Superior temporal gyrus (tissue), 1 donor: ENCODE measurements at regions not wholly inside any gene's neighbourhood (a gene's known extent, or its start where the extent isn't known, plus 50 kb on each side); places are given as distances from the start of the nearest gene placed in this dataset.

ENCODE experiments used
- DNase-seq: peaks from one replicate; pipeline ENCODE4 v3.0.0-alpha.2; 2016; ENCODE audit errors: extremely low spot score

- no peak for DNase-seq
Observed at GRCh38 chr10:71144824-71145223, 67.5 kb upstream of the UNC5B start.

- DNase-seq = no peak
Observed at GRCh38 chr10:71145352-71145945, 66.9 kb upstream of the UNC5B start.

- no peak for DNase-seq
Observed at GRCh38 chr10:71150796-71151195, 61.6 kb upstream of the UNC5B start.

DNA sequence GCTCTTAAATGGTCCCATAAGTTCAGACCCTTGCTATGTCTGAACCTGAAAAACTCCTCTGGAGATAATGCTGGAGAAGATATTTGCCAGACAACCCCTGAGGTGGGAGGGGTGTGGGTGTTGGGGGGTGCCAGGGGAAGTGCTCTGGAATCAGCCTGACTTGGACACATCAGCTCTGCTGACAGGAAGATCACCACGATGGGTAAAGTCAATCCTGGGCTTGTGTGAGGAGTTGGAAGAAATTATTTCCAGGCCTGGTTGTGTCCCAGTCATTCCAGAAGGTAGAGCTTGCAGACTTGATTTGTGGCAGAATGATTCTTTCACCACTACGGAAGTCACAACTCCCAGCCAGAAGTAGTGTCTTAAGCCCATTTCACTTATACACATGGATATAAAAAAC lies 60.3 kb upstream of the UNC5B start:
- DNase-seq = no peak

- DNase-seq = no peak
Observed at GRCh38 chr10:71156436-71156835, 55.9 kb upstream of the UNC5B start.

- DNase-seq = no peak
Observed at GRCh38 chr10:71157435-71157834, 54.9 kb upstream of the UNC5B start.

DNA sequence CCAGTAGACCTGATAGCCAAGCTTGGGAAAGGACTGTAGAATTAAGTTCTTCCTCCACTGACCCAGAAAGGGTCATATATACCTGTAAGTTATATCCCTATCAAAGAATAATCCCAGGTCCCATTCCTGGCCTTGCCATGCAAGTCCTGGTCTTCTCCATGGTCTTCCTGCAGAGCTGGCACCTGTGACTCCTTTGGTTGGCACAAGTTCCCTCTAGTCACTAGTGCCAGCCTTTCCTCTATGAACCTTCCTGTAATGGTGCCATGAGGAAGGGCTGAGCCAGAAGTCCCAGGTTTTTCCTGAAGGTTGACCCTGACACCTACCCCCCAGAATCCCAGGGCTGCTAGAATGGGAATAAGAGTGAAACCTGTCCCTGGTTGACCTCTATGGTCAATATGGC lies 54.1 kb upstream of the UNC5B start:
- DNase-seq = no peak

GRCh38 chr10:71158902-71159301 lies 53.5 kb upstream of the UNC5B start:
- no peak for DNase-seq

DNA sequence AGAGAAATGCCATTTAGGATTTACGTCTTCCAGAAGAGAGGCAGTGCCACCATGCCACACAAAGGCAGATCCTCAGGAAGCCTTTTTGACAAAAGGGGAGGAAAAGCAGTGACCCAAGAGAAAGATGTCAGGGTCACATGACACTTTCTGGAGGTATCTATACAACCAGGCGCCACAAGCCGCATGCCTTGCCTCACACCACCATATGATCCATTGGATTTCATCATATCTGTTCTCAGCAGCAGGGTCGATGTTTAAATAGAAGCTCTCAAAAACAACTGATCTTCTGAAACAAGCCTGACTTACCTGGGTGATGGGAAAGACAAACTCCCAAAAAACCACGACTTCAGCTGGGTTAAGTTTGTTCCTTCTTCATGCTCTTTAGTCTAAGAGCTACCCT lies 52.5 kb upstream of the UNC5B start:
- DNase-seq = no peak

GRCh38 chr10:71161425-71161824 lies 50.9 kb upstream of the UNC5B start:
- no peak for DNase-seq
